A673 (cell line): ENCODE measurements at regions not wholly inside any gene's neighbourhood (a gene's known extent, or its start where the extent isn't known, plus 50 kb on each side); places are given as distances from the start of the nearest gene placed in this dataset.

ENCODE experiments used
- CTCF ChIP-seq: fragments of 300-800, 200-600 bp; sonication (generic); conservative IDR thresholded peaks from 2 replicates; pipeline ENCODE4 v1.5.1; 2017; ENCODE audit warnings: low read depth, mild to moderate bottlenecking, antibody characterized with exemption, low read length, moderate library complexity, mixed read lengths
- EZH2 ChIP-seq: fragments of 200-600 bp; sonication (generic); IDR thresholded peaks from 2 replicates; pipeline ENCODE4 v1.6.1; 2017; ENCODE audit warnings: borderline replicate concordance, low read depth, mild to moderate bottlenecking, mixed read lengths, antibody characterized with exemption, low read length; ENCODE audit not compliant: poor library complexity, severe bottlenecking

GRCh38 chrX:39627257-39627656 lies 470.5 kb downstream of the BCOR start:
- no peak for TF ChIP-seq CTCF
- TF ChIP-seq EZH2 = no peak
